Suppressor macrophage treated with lipopolysaccharide for 1 hour (primary cell): ENCODE measurements at regions not wholly inside any gene's neighbourhood (a gene's known extent, or its start where the extent isn't known, plus 50 kb on each side); places are given as distances from the start of the nearest gene placed in this dataset.

Experiments
- DNase-seq, 3 donors: peaks; one replicate each; pipeline ENCODE4 v3.0.0-alpha.2; 2020 to 2022

DNA sequence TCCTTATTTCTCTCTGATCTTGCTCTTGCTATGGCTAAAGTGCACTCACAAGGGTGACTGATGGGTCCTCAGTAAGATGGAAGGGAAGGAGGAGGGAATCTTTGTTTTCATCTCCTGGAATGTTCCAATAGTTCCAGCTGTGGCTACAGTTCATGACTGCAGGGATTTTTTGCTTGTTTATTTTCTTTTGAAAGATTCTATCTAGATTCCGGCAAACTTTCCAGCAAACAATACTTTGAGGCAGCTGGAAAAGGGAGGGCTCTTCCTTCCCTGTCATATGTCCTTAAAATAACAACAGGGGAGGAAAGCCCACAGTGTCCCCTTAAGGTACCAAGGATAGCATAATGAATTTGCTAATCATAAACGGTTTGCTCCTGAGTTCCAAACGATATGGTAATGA is 111.3 kb upstream of the SLC14A2 start:
- DNase-seq: no peak

DNA sequence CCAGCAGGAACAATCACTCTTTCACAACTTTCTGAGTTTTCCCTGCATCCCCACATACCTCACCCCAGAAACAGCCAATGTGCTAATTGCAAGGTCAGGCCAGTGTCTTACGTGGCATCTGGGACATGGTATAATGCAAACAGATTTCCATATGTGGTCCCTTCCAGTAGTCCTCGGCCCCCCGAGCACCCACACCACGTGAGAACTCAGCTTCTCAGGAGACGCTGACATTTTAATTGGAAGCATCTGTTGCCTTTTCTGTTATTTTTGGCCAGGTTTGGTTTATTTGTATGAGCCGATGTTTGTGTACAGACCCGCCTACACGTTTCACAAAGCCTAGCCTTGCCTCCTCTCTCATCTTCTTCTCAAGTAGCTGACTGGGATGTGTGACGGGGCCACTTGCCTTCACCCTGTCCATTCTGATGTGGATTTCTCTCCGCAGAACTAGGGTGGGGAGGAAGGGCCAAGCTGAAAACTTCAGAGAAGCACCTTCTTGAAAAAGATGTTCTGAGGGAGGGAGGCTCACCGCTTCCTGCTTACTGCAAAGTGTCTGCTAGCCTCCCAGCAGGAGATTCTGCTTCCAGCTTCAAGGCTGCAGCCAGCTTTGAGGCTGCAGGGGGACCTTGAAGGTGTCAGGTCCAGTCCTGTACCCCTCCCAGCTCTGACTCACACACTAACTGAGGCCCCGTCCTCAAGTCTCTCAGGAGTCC is 109.6 kb upstream of the SLC14A2 start:
- no peak for DNase-seq

GRCh38 chr18:45506951-45507350 is 108.3 kb upstream of the SLC14A2 start:
- no peak for DNase-seq

- DNase-seq: no peak
These were observed 105.7 kb upstream of the SLC14A2 start for GRCh38 chr18:45509535-45509934.

GRCh38 chr18:45510656-45511055 is 104.6 kb upstream of the SLC14A2 start:
- DNase-seq: no peak

- DNase-seq: no peak
These were observed 102.8 kb upstream of the SLC14A2 start for GRCh38 chr18:45512363-45512953.

GRCh38 chr18:45517181-45517741 is 98.0 kb upstream of the SLC14A2 start:
- DNase-seq: no peak

DNA sequence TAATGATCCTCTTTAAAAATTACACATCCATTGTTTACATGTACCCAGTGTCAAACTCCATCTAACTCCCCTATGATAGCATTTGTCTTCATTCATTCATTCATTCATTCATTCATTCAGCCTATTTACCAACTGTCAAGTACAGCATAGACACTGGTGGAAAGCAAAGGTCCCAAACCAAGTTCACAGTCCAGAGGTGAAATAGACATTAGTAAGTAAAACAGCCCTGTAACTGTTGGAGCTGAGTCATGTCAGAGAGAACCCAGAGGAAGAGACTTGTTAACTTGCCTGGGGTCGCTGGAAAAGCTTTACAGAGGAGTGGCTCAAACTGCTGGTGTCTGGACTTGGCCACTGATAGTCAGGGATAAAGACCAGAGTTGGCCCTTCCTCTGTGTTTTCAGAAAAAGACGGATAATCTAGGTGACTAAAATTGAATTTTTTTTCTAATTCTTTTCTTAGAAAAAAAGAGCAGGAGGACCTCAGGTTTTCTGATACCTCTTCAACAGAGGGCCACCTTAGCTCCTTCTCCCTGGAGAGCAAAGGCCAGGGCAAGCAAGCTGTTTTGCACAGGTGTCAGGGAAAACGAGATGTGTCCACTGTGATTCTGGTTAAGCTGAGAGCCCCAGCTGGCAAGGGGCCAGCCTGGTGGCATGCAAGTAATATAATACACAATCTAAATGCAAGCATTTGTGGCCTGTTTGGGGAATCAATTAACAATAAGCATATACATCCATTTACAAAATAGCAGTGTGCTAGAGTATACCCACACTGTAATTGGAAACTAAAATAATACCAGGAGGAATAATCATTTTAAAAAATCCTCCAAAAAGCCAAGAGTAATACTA is 96.7 kb upstream of the SLC14A2 start:
- no peak for DNase-seq

GRCh38 chr18:45519411-45520280 is 95.6 kb upstream of the SLC14A2 start:
- no peak for DNase-seq

DNA sequence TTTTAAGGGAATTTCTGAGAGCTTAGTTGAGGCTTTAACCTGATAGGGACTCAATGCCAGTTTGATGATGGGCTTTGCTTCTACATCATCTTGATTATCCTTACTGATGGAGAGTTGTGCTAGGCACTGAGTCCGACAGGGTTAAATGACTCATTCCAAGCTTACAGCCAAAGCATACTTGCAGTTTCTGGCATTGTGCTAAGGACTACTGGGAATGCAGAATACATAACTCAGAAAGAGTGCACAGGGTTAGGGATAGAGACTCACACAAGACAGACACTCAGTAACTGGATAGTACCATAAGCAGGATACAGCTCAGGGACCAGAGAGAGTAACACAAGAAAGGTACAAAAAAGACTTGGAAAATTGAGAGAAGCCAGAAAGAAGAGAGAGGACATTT is 94.1 kb upstream of the SLC14A2 start:
- DNase-seq: no peak

DNA sequence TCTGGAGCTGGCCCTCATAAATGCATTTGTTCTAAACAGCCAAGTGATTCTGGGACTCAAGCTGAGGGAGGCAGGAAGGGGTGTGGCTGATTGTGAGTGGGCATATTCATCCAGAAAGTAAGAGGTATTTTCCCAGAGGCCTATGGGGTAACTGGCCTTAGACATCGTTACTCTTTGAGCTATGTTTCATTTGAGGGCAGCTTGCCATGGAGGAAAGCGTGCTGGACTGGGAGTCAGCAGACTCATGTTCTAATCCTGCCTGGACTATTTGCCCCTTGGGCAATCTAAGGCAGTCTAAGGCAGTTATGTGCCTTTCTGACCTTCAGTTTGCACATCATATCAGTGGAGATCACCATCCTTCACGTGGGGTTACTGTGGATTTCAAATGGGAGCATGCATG is 93.5 kb upstream of the SLC14A2 start:
- DNase-seq: no peak

- no peak for DNase-seq
These were observed 92.9 kb upstream of the SLC14A2 start for GRCh38 chr18:45522371-45522770.

DNA sequence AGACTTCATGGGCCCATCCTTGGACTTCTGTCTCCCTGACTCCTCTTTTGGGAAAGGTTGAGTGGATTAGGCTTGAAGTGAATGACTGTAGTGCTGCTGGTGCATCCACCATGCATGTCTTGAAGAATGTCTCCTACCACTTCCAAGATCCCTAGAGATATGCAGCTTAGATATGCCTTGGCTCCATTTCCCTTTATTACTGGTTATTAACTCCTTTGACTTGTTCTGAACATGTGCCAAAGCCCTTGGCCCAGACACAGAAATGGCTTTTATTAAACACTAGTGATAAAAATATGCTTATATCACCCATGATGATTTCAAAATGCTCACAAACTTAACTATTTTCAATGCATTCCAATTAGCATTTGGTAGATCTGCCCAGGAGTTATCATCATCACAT is 90.0 kb upstream of the SLC14A2 start:
- no peak for DNase-seq

DNA sequence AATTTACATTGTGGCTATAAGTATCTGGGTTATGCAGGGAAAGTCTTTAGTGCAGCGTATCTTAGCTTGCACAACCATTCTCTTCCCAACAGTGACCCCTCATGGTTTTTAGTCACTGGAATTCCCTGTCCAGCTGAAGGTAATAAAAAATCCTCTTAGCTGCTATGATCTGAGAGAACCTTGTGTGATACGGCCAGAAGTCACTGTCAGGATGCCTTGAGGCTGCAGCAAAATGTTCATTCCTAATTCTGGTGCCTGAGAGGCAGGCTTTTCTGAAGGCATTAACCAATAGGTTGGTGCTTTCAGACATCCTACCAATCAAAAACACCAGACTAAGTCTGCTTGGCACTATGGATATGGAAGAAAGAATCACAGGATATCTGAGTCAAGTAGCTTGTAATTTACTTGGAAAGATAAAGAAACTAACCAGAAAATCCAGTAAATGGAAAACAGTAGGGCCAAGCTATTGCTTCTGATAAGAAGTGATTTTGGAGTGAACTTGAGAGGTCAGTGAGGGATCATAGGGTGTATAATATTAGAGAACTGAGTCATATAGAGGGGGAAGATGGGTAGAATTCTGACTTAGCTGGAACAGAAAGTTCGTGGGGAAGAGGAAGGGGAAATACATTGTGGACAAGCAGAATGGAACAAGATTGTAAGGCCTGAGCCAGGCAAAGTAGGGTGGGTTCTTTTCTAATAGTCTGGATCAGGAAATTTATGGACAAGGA is 89.0 kb upstream of the SLC14A2 start:
- peak in 2 of 3 donors; percentile 3 to 24 for DNase-seq

GRCh38 chr18:45527891-45528290 is 87.4 kb upstream of the SLC14A2 start:
- no peak for DNase-seq

DNA sequence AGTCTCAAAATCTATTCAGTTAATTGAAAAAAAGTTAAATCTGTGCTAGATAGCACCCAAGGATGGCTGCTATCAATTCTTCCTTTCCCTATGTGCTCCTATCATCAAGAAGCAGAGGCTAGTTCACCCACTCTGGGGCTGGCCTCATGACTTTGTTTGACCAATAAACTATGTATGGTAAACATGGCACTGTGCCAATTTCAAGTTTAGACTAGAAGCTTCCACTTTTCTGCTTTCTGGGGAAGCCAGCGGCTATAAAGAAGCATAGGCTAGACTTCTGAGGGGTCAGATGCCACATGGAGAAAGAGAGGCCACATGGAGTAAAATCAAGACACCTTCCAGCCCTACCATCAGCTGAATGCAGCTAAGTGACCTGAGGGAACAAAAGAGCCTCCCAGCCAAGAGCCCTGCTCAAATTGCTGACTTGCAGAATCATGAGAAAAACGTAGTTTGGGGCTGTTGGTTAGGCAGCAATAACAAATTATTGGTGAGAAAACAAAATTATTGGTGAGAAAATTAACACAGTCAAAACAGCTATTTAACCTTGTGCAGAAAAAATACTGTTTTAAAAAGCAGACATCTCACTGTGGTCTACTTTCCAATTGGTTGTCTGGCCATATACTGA is 86.5 kb upstream of the SLC14A2 start:
- no peak for DNase-seq

DNA sequence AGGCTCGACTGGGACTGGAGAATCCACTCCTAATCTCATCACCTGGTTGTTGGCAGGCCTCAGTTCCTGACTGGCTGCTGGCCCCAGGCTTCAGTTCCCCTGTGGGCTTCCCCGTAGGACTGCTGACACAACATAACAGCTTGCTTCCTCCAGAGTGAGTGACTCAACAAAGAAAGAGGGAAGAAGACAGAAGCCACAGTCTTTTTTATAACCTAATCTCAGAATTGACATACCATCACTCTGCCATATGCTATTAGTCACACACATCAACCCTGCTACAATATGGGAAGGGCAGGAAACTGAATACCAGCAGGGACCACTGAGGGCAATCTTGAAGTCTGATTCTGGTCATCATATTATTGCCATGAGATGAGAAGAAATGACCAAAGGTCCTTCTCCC is 76.8 kb upstream of the SLC14A2 start:
- peak; percentile 20 to 27 (median 23) for DNase-seq

- no peak for DNase-seq
These were observed 75.8 kb upstream of the SLC14A2 start for GRCh38 chr18:45539491-45539891.

GRCh38 chr18:45540125-45540524 is 75.2 kb upstream of the SLC14A2 start:
- no peak for DNase-seq

DNA sequence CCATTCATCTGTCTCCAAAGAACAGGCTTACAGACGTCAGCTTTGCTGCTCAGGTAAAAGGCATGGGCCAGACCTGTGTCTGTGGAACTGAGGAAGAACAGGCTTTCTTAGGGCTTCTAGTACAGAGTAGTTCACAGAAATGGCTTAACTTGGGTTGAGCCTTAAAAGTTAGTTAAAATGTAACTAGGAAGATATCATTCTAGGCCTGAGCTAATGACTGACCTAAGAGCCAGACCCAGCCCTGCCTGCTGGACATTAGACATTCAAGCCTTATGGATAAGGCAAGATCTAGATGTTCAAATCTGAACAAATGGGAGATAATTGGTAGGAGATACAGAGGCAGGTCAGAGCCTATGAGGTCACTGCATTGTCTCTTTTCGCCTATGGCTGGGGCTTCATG is 73.9 kb upstream of the SLC14A2 start:
- DNase-seq: no peak

GRCh38 chr18:45542043-45542442 is 73.2 kb upstream of the SLC14A2 start:
- DNase-seq: no peak
